ENCODE measurements at regions not wholly inside any gene's neighbourhood (a gene's known extent, or its start where the extent isn't known, plus 50 kb on each side); places are given as distances from the start of the nearest gene placed in this dataset.

GRCh38 chr2:15832030-15832709 lies 108.2 kb upstream of the MYCN start:
- no peak for TF ChIP-seq CTCF (IDR thresholded peaks at IDR 0.05; ENCODE audit: borderline replicate concordance, extremely low read depth, low read length, poor library complexity, severe bottlenecking)
- TF ChIP-seq EZH2 (IDR thresholded peaks at IDR 0.05; ENCODE audit: borderline replicate concordance, low read depth, low read length, severe bottlenecking), result no peak

All from DND-41 (cell line).